DOHH2 (cell line): ENCODE measurements at regions not wholly inside any gene's neighbourhood (a gene's known extent, or its start where the extent isn't known, plus 50 kb on each side); places are given as distances from the start of the nearest gene placed in this dataset.

Source experiments
- H3F3A ChIP-seq: fragments of 200-600 bp; sonication (generic), shearing (Covaris generic); 2 replicates; pipeline ENCODE4 v1.6.0; 2016; ENCODE audit warnings: antibody characterized with exemption, mild to moderate bottlenecking; ENCODE audit not compliant: control insufficient read depth, insufficient read depth
- H3K27ac ChIP-seq: fragments of 200-600 bp; sonication (generic); 2 replicates; pipeline ENCODE4 v1.5.1; 2014; ENCODE audit warnings: low read depth, mild to moderate bottlenecking, low read length, moderate library complexity
- H3K27me3 ChIP-seq: fragments of 200-600 bp; sonication (generic); 2 replicates; pipeline ENCODE4 v1.6.1; 2014; ENCODE audit warnings: mild to moderate bottlenecking, low read length, mixed read lengths; ENCODE audit not compliant: control insufficient read depth
- H3K36me3 ChIP-seq: fragments of 200-600 bp; sonication (generic); 2 replicates; pipeline ENCODE4 v1.6.1; 2014; ENCODE audit warnings: mild to moderate bottlenecking, low read length, moderate library complexity, mixed read lengths; ENCODE audit not compliant: control insufficient read depth
- H3K4me1 ChIP-seq: fragments of 200-600 bp; sonication (generic); 2 replicates; pipeline ENCODE4 v1.6.1; 2014; ENCODE audit warnings: mild to moderate bottlenecking, low read length, mixed read lengths; ENCODE audit not compliant: control insufficient read depth
- H3K4me2 ChIP-seq: fragments of 200-600 bp; sonication (generic); 2 replicates; pipeline ENCODE4 v1.6.0; 2014; ENCODE audit warnings: mild to moderate bottlenecking, low read length, moderate library complexity
- H3K4me3 ChIP-seq: fragments of 200-600 bp; sonication (generic); 2 replicates; pipeline ENCODE4 v1.5.1; 2014; ENCODE audit warnings: mild to moderate bottlenecking, low read length, mixed read lengths
- H3K79me2 ChIP-seq: fragments of 200-600 bp; sonication (generic); 2 replicates; pipeline ENCODE4 v1.6.1; 2014; ENCODE audit warnings: mild to moderate bottlenecking, low read length, mixed read lengths; ENCODE audit not compliant: control insufficient read depth
- H3K9me2 ChIP-seq: fragments of 200-600 bp; sonication (generic); replicated peaks from 2 replicates; pipeline ENCODE4 v1.6.1; 2014; ENCODE audit warnings: mild to moderate bottlenecking, low read length, mixed read lengths; ENCODE audit not compliant: control insufficient read depth
- H3K9me3 ChIP-seq: fragments of 200-600 bp; sonication (generic); 2 replicates; pipeline ENCODE4 v1.6.1; 2014; ENCODE audit warnings: antibody characterized with exemption, low read length, mixed read lengths; ENCODE audit not compliant: control insufficient read depth, insufficient read depth
- H4K20me1 ChIP-seq: fragments of 200-600 bp; sonication (generic); 2 replicates; pipeline ENCODE4 v1.6.0; 2014; ENCODE audit warnings: low read depth, mild to moderate bottlenecking, antibody characterized with exemption, low read length, moderate library complexity; ENCODE audit not compliant: control insufficient read depth, insufficient read depth
- CTCF ChIP-seq: fragments of 200-600 bp; sonication (generic); IDR thresholded peaks from one replicate; pipeline ENCODE4 v1.5.1; 2014; ENCODE audit warnings: antibody characterized with exemption, mild to moderate bottlenecking, low read depth, low read length; ENCODE audit not compliant: poor library complexity, severe bottlenecking
- EZH2phosphoT487 ChIP-seq: fragments of 200-600 bp; sonication (generic); IDR thresholded peaks from 2 replicates; pipeline ENCODE4 v1.6.1; 2017; ENCODE audit warnings: borderline replicate concordance, mild to moderate bottlenecking, antibody characterized with exemption, low read length, moderate library complexity, mixed read lengths

DNA sequence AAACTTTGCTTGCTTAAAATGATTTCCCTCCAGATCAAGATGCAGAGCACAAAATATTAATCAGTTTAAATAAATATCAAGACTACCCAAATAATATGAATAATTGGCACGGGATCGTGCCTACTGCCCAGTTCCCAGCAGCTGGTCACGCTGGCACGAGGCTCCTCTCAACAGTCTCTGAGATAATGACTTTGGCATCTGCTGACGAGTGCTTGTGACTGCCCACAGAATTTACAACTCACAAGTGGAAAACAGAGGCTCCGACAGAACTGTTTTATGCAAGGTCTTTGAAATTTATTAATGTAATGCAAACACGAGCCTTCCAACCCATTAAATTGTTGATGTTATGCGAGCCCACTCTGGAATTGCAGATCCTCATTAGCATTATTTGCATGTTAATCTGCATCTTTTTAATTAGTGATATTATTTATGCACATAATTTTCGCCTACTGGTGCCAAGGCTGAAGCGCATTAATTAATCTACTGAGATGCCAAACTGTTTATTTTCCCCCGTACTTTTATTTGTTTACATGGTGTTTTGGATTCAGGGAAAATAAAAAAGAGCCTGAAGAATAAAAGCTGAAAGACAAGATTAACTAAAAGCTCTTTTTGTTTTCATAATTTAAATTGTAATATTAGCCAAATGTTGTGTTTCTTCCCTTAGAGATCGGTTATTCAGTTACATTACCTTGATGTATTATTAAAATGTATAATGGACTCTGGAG lies 369.3 kb upstream of the IRX1 start:
- Histone ChIP-seq H3K27me3 (no peaks in the 10 kb centered on the region), H3K4me3 (no peak overlapping the region), H3K9me2 (no peaks in the 10 kb centered on the region), H3F3A (no peaks in the 10 kb centered on the region), H3K79me2 (no peaks in the 10 kb centered on the region), H3K36me3 (no peaks in the 10 kb centered on the region), H3K27ac (no peak overlapping the region), H3K4me1 (no peaks in the 10 kb centered on the region), H4K20me1 (no peaks in the 10 kb centered on the region), H3K9me3 (peaks cover 6% of the 10 kb centered on the region; the same call in 1 of the 2 replicates), H3K4me2 (no peak overlapping the region)
- TF ChIP-seq EZH2phosphoT487 = no peak
- TF ChIP-seq CTCF = no peak

GRCh38 chr5:3225201-3225960 lies 370.3 kb upstream of the IRX1 start:
- H3K36me3 ChIP-seq = no peaks in the 10 kb centered on the region
- H3K79me2 ChIP-seq = no peaks in the 10 kb centered on the region
- H3K4me3 ChIP-seq = no peak overlapping the region
- peaks cover 7% of the 10 kb centered on the region; the same call in 1 of the 2 replicates for H3K9me3 ChIP-seq
- H3K4me1 ChIP-seq = no peaks in the 10 kb centered on the region
- no peak overlapping the region for H3K4me2 ChIP-seq
- no peaks in the 10 kb centered on the region for H3K27me3 ChIP-seq
- TF ChIP-seq CTCF (no peak), EZH2phosphoT487 (no peak)
- no peaks in the 10 kb centered on the region for H4K20me1 ChIP-seq
- H3K9me2 ChIP-seq = no peaks in the 10 kb centered on the region
- H3F3A ChIP-seq = no peaks in the 10 kb centered on the region
- H3K27ac ChIP-seq = no peak overlapping the region

DNA sequence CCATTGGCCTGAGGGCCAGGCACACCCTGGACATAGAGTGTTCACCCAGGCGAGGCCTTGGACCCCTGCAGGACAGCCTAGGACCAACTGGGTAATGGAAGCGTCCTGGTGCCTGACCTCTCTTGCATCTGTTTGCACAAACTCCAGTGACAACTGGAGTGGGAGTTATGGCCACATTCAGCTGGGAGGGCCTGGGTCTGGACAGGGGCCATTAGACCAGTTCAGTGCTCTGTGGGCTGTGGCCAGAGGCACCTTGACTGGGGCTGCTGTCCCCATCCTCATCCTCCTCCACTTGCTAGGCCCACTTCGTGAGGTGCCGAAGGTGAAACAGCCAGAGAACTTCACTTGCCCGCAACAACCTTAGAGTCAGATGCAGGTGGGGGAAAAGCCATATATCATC lies 372.7 kb upstream of the IRX1 start:
- H3K4me1 ChIP-seq = no peaks in the 10 kb centered on the region
- H3K9me3 ChIP-seq = peaks cover 14% of the 10 kb centered on the region; the same call in 1 of the 2 replicates
- TF ChIP-seq CTCF (no peak), EZH2phosphoT487 (no peak)
- no peak overlapping the region for H3K4me2 ChIP-seq
- H3K79me2 ChIP-seq = no peaks in the 10 kb centered on the region
- no peaks in the 10 kb centered on the region for H3F3A ChIP-seq
- H3K36me3 ChIP-seq = no peaks in the 10 kb centered on the region
- H3K9me2 ChIP-seq = no peaks in the 10 kb centered on the region
- no peak overlapping the region for H3K4me3 ChIP-seq
- H4K20me1 ChIP-seq = no peaks in the 10 kb centered on the region
- no peak overlapping the region for H3K27ac ChIP-seq
- no peaks in the 10 kb centered on the region for H3K27me3 ChIP-seq
